ENCODE measurements at regions not wholly inside any gene's neighbourhood (a gene's known extent, or its start where the extent isn't known, plus 50 kb on each side); places are given as distances from the start of the nearest gene placed in this dataset.
"Not testable (repeated sequence)": the region's sequence is repeated elsewhere in the genome, so short reads cannot be mapped to it uniquely, and the experiment has no call there.

DNA sequence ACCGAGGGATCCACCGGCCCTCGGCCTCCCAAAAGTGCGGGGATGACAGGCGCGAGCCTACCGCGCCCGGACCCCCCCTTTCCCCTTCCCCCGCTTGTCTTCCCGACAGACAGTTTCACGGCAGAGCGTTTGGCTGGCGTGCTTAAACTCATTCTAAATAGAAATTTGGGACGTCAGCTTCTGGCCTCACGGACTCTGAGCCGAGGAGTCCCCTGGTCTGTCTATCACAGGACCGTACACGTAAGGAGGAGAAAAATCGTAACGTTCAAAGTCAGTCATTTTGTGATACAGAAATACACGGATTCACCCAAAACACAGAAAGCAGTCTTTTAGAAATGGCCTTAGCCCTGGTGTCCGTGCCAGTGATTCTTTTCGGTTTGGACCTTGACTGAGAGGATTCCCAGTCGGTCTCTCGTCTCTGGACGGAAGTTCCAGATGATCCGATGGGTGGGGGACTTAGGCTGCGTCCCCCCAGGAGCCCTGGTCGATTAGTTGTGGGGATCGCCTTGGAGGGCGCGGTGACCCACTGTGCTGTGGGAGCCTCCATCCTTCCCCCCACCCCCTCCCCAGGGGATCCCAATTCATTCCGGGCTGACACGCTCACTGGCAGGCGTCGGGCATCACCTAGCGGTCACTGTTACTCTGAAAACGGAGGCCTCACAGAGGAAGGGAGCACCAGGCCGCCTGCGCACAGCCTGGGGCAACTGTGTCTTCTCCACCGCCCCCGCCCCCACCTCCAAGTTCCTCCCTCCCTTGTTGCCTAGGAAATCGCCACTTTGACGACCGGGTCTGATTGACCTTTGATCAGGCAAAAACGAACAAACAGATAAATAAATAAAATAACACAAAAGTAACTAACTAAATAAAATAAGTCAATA lies 2093.4 kb upstream of the TPTE start:
- not testable (repeated sequence) for DNase-seq; H3K9me3 ChIP-seq (ENCODE audit: control insufficient read depth, low read length, poor library complexity, severe bottlenecking); H3K4me1 Mint-ChIP-seq; H3K27me3 Mint-ChIP-seq; H3K27ac Mint-ChIP-seq; H3K4me3 Mint-ChIP-seq; H3K36me3 Mint-ChIP-seq (ENCODE audit: low read depth)
- peak; percentile 46 for ATAC-seq

DNA sequence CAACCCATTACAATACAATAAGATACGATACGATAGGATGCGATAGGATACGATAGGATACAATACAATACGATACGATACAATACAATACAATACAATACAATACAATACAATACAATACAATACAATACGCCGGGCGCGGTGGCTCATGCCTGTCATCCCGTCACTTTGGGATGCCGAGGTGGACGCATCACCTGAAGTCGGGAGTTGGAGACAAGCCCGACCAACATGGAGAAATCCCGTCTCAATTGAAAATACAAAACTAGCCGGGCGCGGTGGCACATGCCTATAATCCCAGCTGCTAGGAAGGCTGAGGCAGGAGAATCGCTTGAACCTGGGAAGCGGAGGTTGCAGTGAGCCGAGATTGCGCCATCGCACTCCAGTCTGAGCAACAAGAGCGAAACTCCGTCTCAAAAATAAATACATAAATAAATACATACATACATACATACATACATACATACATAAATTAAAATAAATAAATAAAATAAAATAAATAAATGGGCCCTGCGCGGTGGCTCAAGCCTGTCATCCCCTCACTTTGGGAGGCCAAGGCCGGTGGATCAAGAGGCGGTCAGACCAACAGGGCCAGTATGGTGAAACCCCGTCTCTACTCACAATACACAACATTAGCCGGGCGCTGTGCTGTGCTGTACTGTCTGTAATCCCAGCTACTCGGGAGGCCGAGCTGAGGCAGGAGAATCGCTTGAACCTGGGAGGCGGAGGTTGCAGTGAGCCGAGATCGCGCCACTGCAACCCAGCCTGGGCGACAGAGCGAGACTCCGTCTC lies 2092.5 kb upstream of the TPTE start:
- peak; percentile 72 for ATAC-seq
- DNase-seq, result not testable (repeated sequence)

DNA sequence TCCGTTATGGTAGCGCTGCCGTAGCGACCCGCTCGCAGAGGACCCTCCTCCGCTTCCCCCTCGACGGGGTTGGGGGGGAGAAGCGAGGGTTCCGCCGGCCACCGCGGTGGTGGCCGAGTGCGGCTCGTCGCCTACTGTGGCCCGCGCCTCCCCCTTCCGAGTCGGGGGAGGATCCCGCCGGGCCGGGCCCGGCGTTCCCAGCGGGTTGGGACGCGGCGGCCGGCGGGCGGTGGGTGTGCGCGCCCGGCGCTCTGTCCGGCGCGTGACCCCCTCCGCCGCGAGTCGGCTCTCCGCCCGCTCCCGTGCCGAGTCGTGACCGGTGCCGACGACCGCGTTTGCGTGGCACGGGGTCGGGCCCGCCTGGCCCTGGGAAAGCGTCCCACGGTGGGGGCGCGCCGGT lies 2086.7 kb upstream of the TPTE start:
- not testable (repeated sequence) for DNase-seq; H3K4me3 Mint-ChIP-seq; H3K4me1 Mint-ChIP-seq; H3K9me3 ChIP-seq (ENCODE audit: control insufficient read depth, low read length, poor library complexity, severe bottlenecking); H3K27me3 Mint-ChIP-seq; H3K36me3 Mint-ChIP-seq (ENCODE audit: low read depth); H3K27ac Mint-ChIP-seq; ATAC-seq

More for the DNA sequence above, 2092.5 kb upstream of the TPTE start:
- H3K4me1 Mint-ChIP-seq; H3K27ac Mint-ChIP-seq; H3K27me3 Mint-ChIP-seq; H3K36me3 Mint-ChIP-seq (ENCODE audit: low read depth); H3K4me3 Mint-ChIP-seq; H3K9me3 ChIP-seq (ENCODE audit: control insufficient read depth, low read length, poor library complexity, severe bottlenecking): not testable (repeated sequence)

GRCh38 chr21:8443093-8443492 lies 2078.3 kb upstream of the TPTE start:
- ATAC-seq; H3K27ac Mint-ChIP-seq; H3K9me3 ChIP-seq (ENCODE audit: control insufficient read depth, low read length, poor library complexity, severe bottlenecking); H3K4me3 Mint-ChIP-seq; H3K27me3 Mint-ChIP-seq; H3K4me1 Mint-ChIP-seq; DNase-seq; H3K36me3 Mint-ChIP-seq (ENCODE audit: low read depth): not testable (repeated sequence)

DNA sequence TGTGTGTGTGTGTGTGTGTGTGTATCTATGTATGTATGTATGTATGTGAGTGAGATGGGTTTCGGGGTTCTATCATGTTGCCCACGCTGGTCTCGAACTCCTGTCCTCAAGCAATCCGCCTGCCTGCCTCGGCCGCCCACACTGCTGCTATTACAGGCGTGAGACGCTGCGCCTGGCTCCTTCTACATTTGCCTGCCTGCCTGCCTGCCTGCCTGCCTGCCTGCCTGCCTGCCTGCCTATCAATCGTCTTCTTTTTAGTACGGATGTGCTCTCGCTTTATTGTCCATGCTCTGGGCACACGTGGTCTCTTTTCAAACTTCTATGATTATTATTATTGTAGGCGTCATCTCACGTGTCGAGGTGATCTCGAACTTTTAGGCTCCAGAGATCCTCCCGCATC lies 2071.6 kb upstream of the TPTE start:
- not testable (repeated sequence) for H3K4me1 Mint-ChIP-seq; DNase-seq; H3K9me3 ChIP-seq (ENCODE audit: control insufficient read depth, low read length, poor library complexity, severe bottlenecking); H3K27me3 Mint-ChIP-seq; H3K27ac Mint-ChIP-seq; H3K36me3 Mint-ChIP-seq (ENCODE audit: low read depth); ATAC-seq; H3K4me3 Mint-ChIP-seq

- not testable (repeated sequence) for H3K27ac Mint-ChIP-seq; H3K4me3 Mint-ChIP-seq; H3K4me1 Mint-ChIP-seq; DNase-seq; H3K27me3 Mint-ChIP-seq; H3K36me3 Mint-ChIP-seq (ENCODE audit: low read depth); H3K9me3 ChIP-seq (ENCODE audit: control insufficient read depth, low read length, poor library complexity, severe bottlenecking)
- ATAC-seq, result peak; percentile 60
Observed at GRCh38 chr21:8455279-8456128, 2065.9 kb upstream of the TPTE start.

DNA sequence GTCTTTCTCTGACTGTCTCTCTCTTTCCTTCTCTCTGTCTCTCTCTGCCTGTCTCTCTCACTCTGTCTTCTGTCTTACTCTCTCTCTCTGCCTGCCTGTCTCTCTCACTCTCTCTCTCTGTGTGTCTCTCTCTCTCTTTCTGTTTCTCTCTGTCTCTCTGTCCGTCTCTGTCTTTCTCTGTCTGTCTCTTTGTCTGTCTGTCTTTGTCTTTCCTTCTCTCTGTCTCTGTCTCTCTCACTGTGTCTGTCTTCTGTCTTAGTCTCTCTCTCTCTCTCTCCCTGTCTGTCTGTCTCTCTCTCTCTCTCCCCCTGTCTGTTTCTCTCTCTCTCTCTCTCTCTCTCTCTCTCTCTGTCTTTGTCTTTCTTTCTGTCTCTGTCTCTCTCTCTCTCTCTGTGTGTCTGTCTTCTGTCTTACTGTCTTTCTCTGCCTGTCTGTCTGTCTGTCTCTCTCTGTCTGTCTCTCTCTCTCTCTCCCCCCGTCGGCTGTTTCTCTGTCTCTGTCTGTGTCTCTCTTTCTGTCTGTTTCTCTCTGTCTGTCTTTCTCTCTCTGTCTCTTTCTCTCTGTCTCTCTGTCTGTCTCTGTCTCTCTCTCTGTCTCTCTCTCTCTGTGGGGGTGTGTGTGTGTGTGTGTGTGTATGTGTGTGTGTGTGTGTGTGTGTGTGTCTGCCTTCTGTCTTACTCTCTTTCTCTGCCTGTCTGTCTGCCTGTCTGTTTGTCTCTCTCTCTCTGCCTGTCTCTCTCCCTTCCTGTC lies 2056.8 kb upstream of the TPTE start:
- DNase-seq; H3K4me1 Mint-ChIP-seq; H3K36me3 Mint-ChIP-seq (ENCODE audit: low read depth); H3K27me3 Mint-ChIP-seq; H3K27ac Mint-ChIP-seq; H3K4me3 Mint-ChIP-seq; H3K9me3 ChIP-seq (ENCODE audit: control insufficient read depth, low read length, poor library complexity, severe bottlenecking): not testable (repeated sequence)
- ATAC-seq, result peak; percentile 77

GRCh38 chr21:8466642-8467041 lies 2054.7 kb upstream of the TPTE start:
- not testable (repeated sequence) for H3K4me1 Mint-ChIP-seq; H3K36me3 Mint-ChIP-seq (ENCODE audit: low read depth); H3K4me3 Mint-ChIP-seq; H3K27ac Mint-ChIP-seq; H3K27me3 Mint-ChIP-seq; ATAC-seq; DNase-seq; H3K9me3 ChIP-seq (ENCODE audit: control insufficient read depth, low read length, poor library complexity, severe bottlenecking)
